Neuronal stem cell (in vitro differentiated cells): ENCODE measurements at regions not wholly inside any gene's neighbourhood (a gene's known extent, or its start where the extent isn't known, plus 50 kb on each side); places are given as distances from the start of the nearest gene placed in this dataset.
"Not testable (repeated sequence)": the region's sequence is repeated elsewhere in the genome, so short reads cannot be mapped to it uniquely, and the experiment has no call there.

ENCODE experiments used
- DNase-seq: peaks from one replicate; pipeline ENCODE4 v3.0.0-alpha.2; 2013; ENCODE audit warnings: low spot score
- H2AFZ ChIP-seq: one replicate; pipeline ENCODE4 v1.6.1; 2013; ENCODE audit warnings: mild to moderate bottlenecking, low read length, inconsistent platforms
- H2AK5ac ChIP-seq: 2 replicates; pipeline ENCODE4 v1.6.1; 2013; ENCODE audit warnings: low read depth, mild to moderate bottlenecking, inconsistent platforms, low read length, moderate library complexity, mixed read lengths
- H2BK120ac ChIP-seq: 2 replicates; pipeline ENCODE4 v1.6.1; 2013; ENCODE audit warnings: low read depth, mild to moderate bottlenecking, inconsistent platforms, low read length, moderate library complexity, mixed read lengths
- H2BK12ac ChIP-seq: one replicate; pipeline ENCODE4 v1.6.1; 2013; ENCODE audit warnings: low read length, inconsistent platforms
- H2BK15ac ChIP-seq: 2 replicates; pipeline ENCODE4 v1.6.1; 2013; ENCODE audit warnings: mild to moderate bottlenecking, low read length, inconsistent platforms, mixed read lengths
- H2BK5ac ChIP-seq: one replicate; pipeline ENCODE4 v1.6.1; 2013; ENCODE audit warnings: inconsistent platforms, mild to moderate bottlenecking, low read length, moderate library complexity
- H3K14ac ChIP-seq: one replicate; pipeline ENCODE4 v1.6.1; 2013; ENCODE audit warnings: low read length, inconsistent platforms
- H3K18ac ChIP-seq: 2 replicates; pipeline ENCODE4 v1.6.1; 2013; ENCODE audit warnings: low read length, inconsistent platforms
- H3K23ac ChIP-seq: 2 replicates; pipeline ENCODE4 v1.6.1; 2013; ENCODE audit warnings: low read depth, mild to moderate bottlenecking, mixed read lengths, low read length, inconsistent platforms; ENCODE audit not compliant: poor library complexity
- H3K27ac ChIP-seq: replicated peaks from 3 replicates; pipeline ENCODE4 v1.5.1; 2013; ENCODE audit warnings: low read length, inconsistent platforms
- H3K27me3 ChIP-seq, 3 experiments: 2 replicates each; pipeline ENCODE4 v1.6.1; 2013; ENCODE audit warnings: low read length in 3 of 3, mild to moderate bottlenecking in 2 of 3, inconsistent platforms in 1 of 3, low read depth in 1 of 3, mixed read lengths in 1 of 3, moderate library complexity in 1 of 3; ENCODE audit not compliant: control insufficient read depth in 3 of 3, insufficient read depth in 3 of 3
- H3K36me3 ChIP-seq, 2 donors: replicated peaks in 1 of 2; 2 replicates each; pipeline ENCODE4 v1.6.1; 2013; ENCODE audit warnings: low read length in 2 of 2; ENCODE audit not compliant: control insufficient read depth in 2 of 2, insufficient read depth in 2 of 2
- H3K4ac ChIP-seq: 2 replicates; pipeline ENCODE4 v1.6.1; 2013; ENCODE audit warnings: inconsistent platforms, mild to moderate bottlenecking, low read length, moderate library complexity
- H3K4me1 ChIP-seq, 2 donors: 1 replicate in 1 of 2; 2 replicates in 1 of 2; pipeline ENCODE4 v1.6.1; 2013; ENCODE audit warnings: low read length in 2 of 2, low read depth in 1 of 2; ENCODE audit not compliant: control insufficient read depth in 2 of 2, insufficient read depth in 1 of 2
- H3K4me2 ChIP-seq: one replicate; pipeline ENCODE4 v1.6.1; 2013; ENCODE audit warnings: mild to moderate bottlenecking, low read length, inconsistent platforms; ENCODE audit not compliant: insufficient read depth, poor library complexity, severe bottlenecking
- H3K4me3 ChIP-seq, 2 donors: 2 replicates each; pipeline ENCODE4 v1.5.1; 2013; ENCODE audit warnings: low read length in 2 of 2, mild to moderate bottlenecking in 2 of 2, inconsistent platforms in 1 of 2, moderate library complexity in 1 of 2
- H3K79me1 ChIP-seq: one replicate; pipeline ENCODE4 v1.6.1; 2013; ENCODE audit warnings: low read depth, mild to moderate bottlenecking, inconsistent platforms, low read length, moderate library complexity
- H3K9ac ChIP-seq: one replicate; pipeline ENCODE4 v1.6.1; 2013; ENCODE audit warnings: mild to moderate bottlenecking, low read depth, low read length, inconsistent platforms; ENCODE audit not compliant: poor library complexity
- H3K9me3 ChIP-seq, 2 donors: replicated peaks in 1 of 2; 2 replicates each; pipeline versions ENCODE3 to v1.6.1; 2013; ENCODE audit warnings: low read length in 2 of 2, mild to moderate bottlenecking in 2 of 2, inconsistent platforms in 1 of 2, low read depth in 1 of 2, mixed read lengths in 1 of 2, moderate library complexity in 1 of 2; ENCODE audit not compliant: control insufficient read depth in 2 of 2, insufficient read depth in 1 of 2
- H4K8ac ChIP-seq: one replicate; pipeline ENCODE4 v1.6.1; 2013; ENCODE audit warnings: low read depth, mild to moderate bottlenecking, inconsistent platforms, low read length, moderate library complexity
- H4K91ac ChIP-seq: one replicate; pipeline ENCODE4 v1.6.1; 2013; ENCODE audit warnings: low read length, low read depth, mild to moderate bottlenecking, inconsistent platforms; ENCODE audit not compliant: poor library complexity
- WGBS, 2 donors: extraction: QIAGEN DNeasy Blood & Tissue Kit; methylation state at CpG; one replicate each; pipeline ENCODE4 v1.1.7; 2013; ENCODE audit warnings: missing lambda C conversion rate in 2 of 2, mixed read lengths in 1 of 2; ENCODE audit not compliant: insufficient read length in 2 of 2, insufficient replicate concordance in 1 of 2; ENCODE audit errors: extremely low coverage in 2 of 2; 5-methylcytosine and 5-hydroxymethylcytosine counted together

DNA sequence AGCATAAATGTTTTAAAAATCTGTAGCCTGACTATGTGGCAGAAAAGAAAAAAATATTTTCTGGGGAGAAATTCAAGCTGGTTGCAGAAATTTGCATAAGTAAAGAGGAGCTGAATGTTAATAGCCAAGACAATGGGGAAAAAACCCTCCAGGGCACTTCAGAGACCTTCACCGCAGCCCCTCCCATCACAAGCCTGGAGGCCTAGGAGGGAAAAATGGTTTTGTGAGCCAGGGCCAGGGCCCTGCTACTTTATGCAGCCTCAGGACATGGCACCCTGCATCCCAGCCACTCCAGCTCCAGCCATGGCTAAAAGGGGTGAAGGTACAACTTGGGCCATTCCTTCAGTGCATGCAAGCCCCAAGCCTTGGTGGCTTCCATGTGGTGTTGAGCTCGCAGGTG, 97.8 kb upstream of the FN1 start:
- H3K23ac ChIP-seq, H3K4me1 ChIP-seq, H2BK12ac ChIP-seq: not testable (repeated sequence)

GRCh38 chr2:215532844-215533243, 97.0 kb upstream of the FN1 start:
- Histone ChIP-seq H3K36me3 (no peaks in the 10 kb centered on the region), H2AFZ (no peak overlapping the region), H3K79me1 (no peaks in the 10 kb centered on the region), H2BK120ac (no peak overlapping the region), H3K18ac (no peak overlapping the region), H3K14ac (no peak overlapping the region), H3K4me1 (peaks cover 0 to 3% of the 10 kb centered on the region in 2 donors), H3K4ac (no peak overlapping the region), H3K27ac (no peak overlapping the region), H3K4me3 (no peak overlapping the region), H2BK15ac (no peak overlapping the region), H3K4me2 (no peak overlapping the region), H3K23ac (no peak overlapping the region), H2BK5ac (no peak overlapping the region), H3K9ac (no peak overlapping the region), H2BK12ac (no peak overlapping the region), H2AK5ac (no peak overlapping the region), H4K91ac (no peak overlapping the region), H3K9me3 (peaks cover 3 to 12% of the 10 kb centered on the region in 2 donors), H4K8ac (no peak overlapping the region), H3K27me3 (no peaks in the 10 kb centered on the region)
- no peak for DNase-seq
- WGBS, 2 donors = no CpG with 5 or more reads among the region's 2 CpGs

More for the DNA sequence above, 97.8 kb upstream of the FN1 start:
- DNase-seq, H3K14ac ChIP-seq, H2BK15ac ChIP-seq, H3K4ac ChIP-seq, H2AK5ac ChIP-seq, H2BK5ac ChIP-seq, H3K9ac ChIP-seq, H4K91ac ChIP-seq, H3K18ac ChIP-seq, H3K4me3 ChIP-seq, H3K36me3 ChIP-seq, H2BK120ac ChIP-seq, H2AFZ ChIP-seq, H4K8ac ChIP-seq, H3K27ac ChIP-seq, H3K27me3 ChIP-seq, H3K79me1 ChIP-seq, H3K4me2 ChIP-seq: not testable (repeated sequence)
- peaks cover 3 to 12% of the 10 kb centered on the region in 2 donors for H3K9me3 ChIP-seq
- no CpG with 5 or more reads among the region's 2 CpGs for WGBS, 2 donors

- no peak overlapping the region for H2BK12ac ChIP-seq
- no peak for DNase-seq
- no peak overlapping the region for H3K18ac ChIP-seq
- no peaks in the 10 kb centered on the region for H3K36me3 ChIP-seq
- H2BK15ac ChIP-seq = no peak overlapping the region
- H2AK5ac ChIP-seq = no peak overlapping the region
- no peak overlapping the region for H2BK5ac ChIP-seq
- no peak overlapping the region for H3K4me3 ChIP-seq
- no peak overlapping the region for H2AFZ ChIP-seq
- no peak overlapping the region for H3K4ac ChIP-seq
- H4K8ac ChIP-seq = no peak overlapping the region
- H3K23ac ChIP-seq = no peak overlapping the region
- H3K9ac ChIP-seq = no peak overlapping the region
- no peak overlapping the region for H2BK120ac ChIP-seq
- H3K27ac ChIP-seq = no peak overlapping the region
- H3K27me3 ChIP-seq = no peaks in the 10 kb centered on the region
- H3K9me3 ChIP-seq = peaks cover 3 to 12% of the 10 kb centered on the region in 2 donors
- no peaks in the 10 kb centered on the region for H3K79me1 ChIP-seq
- no peak overlapping the region for H3K14ac ChIP-seq
- no peak overlapping the region for H3K4me2 ChIP-seq
- WGBS, 2 donors = no CpG with 5 or more reads among the region's 5 CpGs
- no peaks in the 10 kb centered on the region for H3K4me1 ChIP-seq
- no peak overlapping the region for H4K91ac ChIP-seq
Measured at GRCh38 chr2:215531284-215531683, 95.4 kb upstream of the FN1 start.

GRCh38 chr2:215530191-215530968, 94.5 kb upstream of the FN1 start:
- no peak overlapping the region for H2AK5ac ChIP-seq
- no peak overlapping the region for H3K27ac ChIP-seq
- H3K4me2 ChIP-seq = no peak overlapping the region
- H4K91ac ChIP-seq = no peak overlapping the region
- H4K8ac ChIP-seq = no peak overlapping the region
- no CpG with 5 or more reads among the region's 4 CpGs for WGBS, 2 donors
- no peak overlapping the region for H3K4me3 ChIP-seq
- DNase-seq = no peak
- no peaks in the 10 kb centered on the region for H3K4me1 ChIP-seq
- H2BK12ac ChIP-seq = no peak overlapping the region
- H3K4ac ChIP-seq = no peak overlapping the region
- no peak overlapping the region for H2BK15ac ChIP-seq
- H3K36me3 ChIP-seq = no peaks in the 10 kb centered on the region
- H3K9me3 ChIP-seq = peaks cover 3 to 9% of the 10 kb centered on the region in 2 donors
- H2BK5ac ChIP-seq = no peak overlapping the region
- no peak overlapping the region for H2AFZ ChIP-seq
- H3K9ac ChIP-seq = no peak overlapping the region
- H3K23ac ChIP-seq = no peak overlapping the region
- no peak overlapping the region for H3K18ac ChIP-seq
- H3K27me3 ChIP-seq = no peaks in the 10 kb centered on the region
- no peak overlapping the region for H3K14ac ChIP-seq
- no peak overlapping the region for H2BK120ac ChIP-seq
- no peaks in the 10 kb centered on the region for H3K79me1 ChIP-seq
